HG03575 (cell line): ENCODE measurements at regions not wholly inside any gene's neighbourhood (a gene's known extent, or its start where the extent isn't known, plus 50 kb on each side); places are given as distances from the start of the nearest gene placed in this dataset.

Experiments used
- ATAC-seq: cut with Tn5 transposase; IDR thresholded peaks from one replicate; pipeline ENCODE4 v1.9.1; 2021; ENCODE audit not compliant: unreplicated experiment, insufficient number of reproducible peaks, low FRiP score; ENCODE audit errors: extremely low read depth

GRCh38 chr4:104188301-104188700 is 306.4 kb downstream of the CXXC4 start:
- no peak for ATAC-seq

GRCh38 chr4:104169437-104169836 is 325.3 kb downstream of the CXXC4 start:
- ATAC-seq: no peak

- no peak for ATAC-seq
Observed at GRCh38 chr4:104166749-104167148, 327.9 kb downstream of the CXXC4 start.

- ATAC-seq: no peak
Observed at GRCh38 chr4:104163820-104164219, 330.9 kb downstream of the CXXC4 start.

- no peak for ATAC-seq
Observed at GRCh38 chr4:104146048-104146447, 348.6 kb downstream of the CXXC4 start.

- ATAC-seq: no peak
Observed at GRCh38 chr4:104138116-104138515, 356.6 kb downstream of the CXXC4 start.

GRCh38 chr4:104129243-104129642 is 365.5 kb downstream of the CXXC4 start:
- no peak for ATAC-seq

- no peak for ATAC-seq
Observed at GRCh38 chr4:104128850-104129213, 365.9 kb downstream of the CXXC4 start.

- ATAC-seq: no peak
Observed at GRCh38 chr4:104128031-104128849, 366.5 kb downstream of the CXXC4 start.

- no peak for ATAC-seq
Observed at GRCh38 chr4:104123021-104123420, 371.7 kb downstream of the CXXC4 start.

GRCh38 chr4:104117776-104118175 is 376.9 kb downstream of the CXXC4 start:
- no peak for ATAC-seq

- no peak for ATAC-seq
Observed at GRCh38 chr4:104113850-104114249, 380.8 kb downstream of the CXXC4 start.

- ATAC-seq: no peak
Observed at GRCh38 chr4:104099141-104099540, 379.4 kb upstream of the TACR3 start.

GRCh38 chr4:104093247-104093646 is 373.5 kb upstream of the TACR3 start:
- no peak for ATAC-seq

- ATAC-seq: no peak
Observed at GRCh38 chr4:104073229-104073628, 353.4 kb upstream of the TACR3 start.

- ATAC-seq: no peak
Observed at GRCh38 chr4:104066533-104066932, 346.7 kb upstream of the TACR3 start.

- peak; percentile 74 for ATAC-seq
Observed at GRCh38 chr4:104064646-104065577, 345.1 kb upstream of the TACR3 start.

GRCh38 chr4:104063341-104063740 is 343.6 kb upstream of the TACR3 start:
- no peak for ATAC-seq

- no peak for ATAC-seq
Observed at GRCh38 chr4:104044369-104044768, 324.6 kb upstream of the TACR3 start.

GRCh38 chr4:104032896-104033295 is 313.1 kb upstream of the TACR3 start:
- no peak for ATAC-seq
